Sigmoid colon (tissue), 4 donors: ENCODE measurements at regions not wholly inside any gene's neighbourhood (a gene's known extent, or its start where the extent isn't known, plus 50 kb on each side); places are given as distances from the start of the nearest gene placed in this dataset.

Source experiments
- POLR2A ChIP-seq, 2 donors: fragments of 450-650 bp; IDR thresholded peaks; one replicate each; pipeline ENCODE4 v1.6.1; 2016; ENCODE audit warnings: antibody characterized with exemption in 2 of 2, mild to moderate bottlenecking in 2 of 2, moderate library complexity in 2 of 2
- POLR2AphosphoS5 ChIP-seq, 4 donors: sonication (generic); formaldehyde crosslinking; IDR thresholded peaks; one replicate each; pipeline ENCODE4 v1.6.1; 2017; ENCODE audit warnings: antibody characterized with exemption in 4 of 4
- TF ChIP-seq, protein P1 (sequence below), 4 experiments: fragments of 450-650 bp in 3 of 4; fragments of 200-600 bp in 1 of 4; IDR thresholded peaks; one replicate each; pipeline ENCODE4 v1.5.1; 2016 to 2019; ENCODE audit warnings: antibody characterized with exemption in 4 of 4, mild to moderate bottlenecking in 3 of 4, moderate library complexity in 2 of 4

DNA sequence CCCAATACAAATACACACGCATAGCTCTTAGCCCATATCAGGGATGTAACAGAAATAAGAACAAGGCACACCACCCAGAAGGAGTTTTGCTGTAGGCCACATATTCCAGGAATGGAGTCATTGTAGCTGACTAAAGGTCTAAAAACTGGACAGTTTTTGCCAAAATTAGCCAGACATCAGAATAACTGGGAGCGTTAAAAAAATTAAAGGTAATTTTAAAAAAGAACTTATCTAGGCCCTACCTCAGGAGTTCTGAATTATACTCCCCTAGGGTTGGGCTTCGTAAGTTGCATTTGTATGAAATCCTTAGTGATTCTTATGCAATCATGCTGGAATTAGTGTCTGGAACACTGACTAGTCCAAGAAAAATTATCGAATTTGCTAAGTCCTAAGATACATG, 987.7 kb downstream of the GALC start:
- no peak for TF ChIP-seq POLR2AphosphoS5 (IDR thresholded peaks at IDR 0.05)
- TF ChIP-seq, protein P1, sequence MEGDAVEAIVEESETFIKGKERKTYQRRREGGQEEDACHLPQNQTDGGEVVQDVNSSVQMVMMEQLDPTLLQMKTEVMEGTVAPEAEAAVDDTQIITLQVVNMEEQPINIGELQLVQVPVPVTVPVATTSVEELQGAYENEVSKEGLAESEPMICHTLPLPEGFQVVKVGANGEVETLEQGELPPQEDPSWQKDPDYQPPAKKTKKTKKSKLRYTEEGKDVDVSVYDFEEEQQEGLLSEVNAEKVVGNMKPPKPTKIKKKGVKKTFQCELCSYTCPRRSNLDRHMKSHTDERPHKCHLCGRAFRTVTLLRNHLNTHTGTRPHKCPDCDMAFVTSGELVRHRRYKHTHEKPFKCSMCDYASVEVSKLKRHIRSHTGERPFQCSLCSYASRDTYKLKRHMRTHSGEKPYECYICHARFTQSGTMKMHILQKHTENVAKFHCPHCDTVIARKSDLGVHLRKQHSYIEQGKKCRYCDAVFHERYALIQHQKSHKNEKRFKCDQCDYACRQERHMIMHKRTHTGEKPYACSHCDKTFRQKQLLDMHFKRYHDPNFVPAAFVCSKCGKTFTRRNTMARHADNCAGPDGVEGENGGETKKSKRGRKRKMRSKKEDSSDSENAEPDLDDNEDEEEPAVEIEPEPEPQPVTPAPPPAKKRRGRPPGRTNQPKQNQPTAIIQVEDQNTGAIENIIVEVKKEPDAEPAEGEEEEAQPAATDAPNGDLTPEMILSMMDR (IDR thresholded peaks at IDR 0.05) = no peak
- no peak for TF ChIP-seq POLR2A (IDR thresholded peaks at IDR 0.05)
